SU-DHL-6 (cell line): ENCODE measurements at regions not wholly inside any gene's neighbourhood (a gene's known extent, or its start where the extent isn't known, plus 50 kb on each side); places are given as distances from the start of the nearest gene placed in this dataset.
"Not testable (repeated sequence)": the region's sequence is repeated elsewhere in the genome, so short reads cannot be mapped to it uniquely, and the experiment has no call there.

Experiments used
- H2AFZ ChIP-seq: fragments of 200-600 bp; sonication (generic); 2 replicates; pipeline ENCODE4 v1.6.1; 2014; ENCODE audit warnings: low read depth, mild to moderate bottlenecking, moderate library complexity, mixed read lengths, antibody characterized with exemption, low read length; ENCODE audit not compliant: severe bottlenecking
- H3F3A ChIP-seq: fragments of 200-600 bp; shearing (Covaris generic); 2 replicates; pipeline ENCODE4 v1.6.0; 2016; ENCODE audit warnings: antibody characterized with exemption, mild to moderate bottlenecking; ENCODE audit not compliant: insufficient read depth
- H3K27ac ChIP-seq: fragments of 200-600 bp; sonication (generic); 2 replicates; pipeline ENCODE4 v1.5.1; 2016; ENCODE audit warnings: low read depth, mild to moderate bottlenecking, low read length, moderate library complexity, mixed read lengths
- H3K27me3 ChIP-seq: fragments of 200-600 bp; sonication (generic), shearing (Covaris generic); 2 replicates; pipeline ENCODE4 v1.6.0; 2014; ENCODE audit warnings: mild to moderate bottlenecking, low read length
- H3K36me3 ChIP-seq: fragments of 200-600 bp; sonication (generic); 2 replicates; pipeline ENCODE4 v1.6.1; 2014; ENCODE audit warnings: mild to moderate bottlenecking, low read length, mixed read lengths
- H3K4me2 ChIP-seq: fragments of 300-600, 200-600 bp; shearing (Covaris generic), sonication (generic); 2 replicates; pipeline ENCODE4 v1.6.0; 2014; ENCODE audit warnings: low read length, low read depth, mild to moderate bottlenecking; ENCODE audit not compliant: poor library complexity, severe bottlenecking
- H3K4me3 ChIP-seq: fragments of 200-600 bp; sonication (generic); 2 replicates; pipeline ENCODE4 v1.5.1; 2014; ENCODE audit warnings: antibody characterized with exemption, low read length, mild to moderate bottlenecking, mixed read lengths; ENCODE audit not compliant: insufficient read depth, poor library complexity, severe bottlenecking
- H3K79me2 ChIP-seq: fragments of 200-600 bp; sonication (generic); 2 replicates; pipeline ENCODE4 v1.6.1; 2014; ENCODE audit warnings: mild to moderate bottlenecking, low read length, moderate library complexity; ENCODE audit not compliant: insufficient read depth
- H3K9ac ChIP-seq: fragments of 200-600 bp; sonication (generic); 2 replicates; pipeline ENCODE4 v1.7.0; 2014; ENCODE audit warnings: mild to moderate bottlenecking, low read length
- H3K9me2 ChIP-seq: fragments of 200-600 bp; sonication (generic); replicated peaks from 2 replicates; pipeline ENCODE4 v1.6.1; 2014; ENCODE audit warnings: low read length; ENCODE audit not compliant: insufficient read depth
- H3K9me3 ChIP-seq: fragments of 200-600 bp; sonication (generic); 2 replicates; pipeline ENCODE4 v1.6.1; 2014; ENCODE audit warnings: low read length, mixed read lengths; ENCODE audit not compliant: insufficient read depth
- H4K20me1 ChIP-seq: fragments of 200-600 bp; sonication (generic); 2 replicates; pipeline ENCODE4 v1.6.1; 2014; ENCODE audit warnings: low read depth, mild to moderate bottlenecking, antibody characterized with exemption, low read length, moderate library complexity, mixed read lengths
- CTCF ChIP-seq: fragments of 200-600 bp; sonication (generic); IDR thresholded peaks from one replicate; pipeline ENCODE4 v1.5.1; 2017; ENCODE audit warnings: antibody characterized with exemption, mild to moderate bottlenecking, low read length, moderate library complexity; ENCODE audit not compliant: insufficient read depth, poor library complexity, severe bottlenecking
- EZH2phosphoT487 ChIP-seq: fragments of 200-600 bp; sonication (generic), shearing (Covaris generic); conservative IDR thresholded peaks from 2 replicates; pipeline ENCODE4 v1.6.1; 2018; ENCODE audit warnings: mild to moderate bottlenecking, antibody characterized with exemption, low read length, moderate library complexity, mixed read lengths

GRCh38 chr4:32932156-32932555, 2212.0 kb downstream of the PCDH7 start:
- no peaks in the 10 kb centered on the region for H3K36me3 ChIP-seq
- H3K4me2 ChIP-seq: no peak overlapping the region
- H3K9ac ChIP-seq: no peak overlapping the region
- no peak for TF ChIP-seq CTCF
- no peak for TF ChIP-seq EZH2phosphoT487
- no peaks in the 10 kb centered on the region for H3K27me3 ChIP-seq
- H2AFZ ChIP-seq: no peak overlapping the region
- no peaks in the 10 kb centered on the region for H3K79me2 ChIP-seq
- no peaks in the 10 kb centered on the region for H3K9me3 ChIP-seq
- no peaks in the 10 kb centered on the region for H3F3A ChIP-seq
- no peak overlapping the region for H3K27ac ChIP-seq
- no peaks in the 10 kb centered on the region for H4K20me1 ChIP-seq
- H3K4me3 ChIP-seq: no peak overlapping the region
- H3K9me2 ChIP-seq: no peaks in the 10 kb centered on the region

- not testable (repeated sequence) for H3K9me2 ChIP-seq, H3K9me3 ChIP-seq, H3K36me3 ChIP-seq, H4K20me1 ChIP-seq, H3K9ac ChIP-seq, H3K4me3 ChIP-seq, H3K27me3 ChIP-seq, H3K79me2 ChIP-seq, H3F3A ChIP-seq, H3K4me2 ChIP-seq, H3K27ac ChIP-seq, H2AFZ ChIP-seq
Measured at GRCh38 chr4:32939222-32939621, 2219.1 kb downstream of the PCDH7 start.

GRCh38 chr4:32950866-32951265, 2230.7 kb downstream of the PCDH7 start:
- Histone ChIP-seq H3K9me3 (no peaks in the 10 kb centered on the region), H3K4me3 (no peak overlapping the region), H3K36me3 (no peaks in the 10 kb centered on the region), H3K9ac (no peak overlapping the region), H3K4me2 (no peak overlapping the region), H3K27ac (no peak overlapping the region), H2AFZ (no peak overlapping the region), H3F3A (no peaks in the 10 kb centered on the region), H4K20me1 (no peaks in the 10 kb centered on the region), H3K9me2 (no peaks in the 10 kb centered on the region), H3K79me2 (no peaks in the 10 kb centered on the region), H3K27me3 (no peaks in the 10 kb centered on the region)
- TF ChIP-seq EZH2phosphoT487: no peak
- no peak for TF ChIP-seq CTCF

- H3K27ac ChIP-seq: no peak overlapping the region
- H2AFZ ChIP-seq: peak overlapping the region; percentile 41
- no peak overlapping the region for H3K9ac ChIP-seq
- no peak overlapping the region for H3K4me2 ChIP-seq
- H3K4me3 ChIP-seq: no peak overlapping the region
- no peaks in the 10 kb centered on the region for H4K20me1 ChIP-seq
- no peaks in the 10 kb centered on the region for H3F3A ChIP-seq
- H3K9me3 ChIP-seq: no peaks in the 10 kb centered on the region
- TF ChIP-seq EZH2phosphoT487: no peak
- TF ChIP-seq CTCF: no peak
- no peaks in the 10 kb centered on the region for H3K27me3 ChIP-seq
- H3K9me2 ChIP-seq: no peaks in the 10 kb centered on the region
- no peaks in the 10 kb centered on the region for H3K36me3 ChIP-seq
- no peaks in the 10 kb centered on the region for H3K79me2 ChIP-seq
Measured at GRCh38 chr4:32958586-32958985, 2238.4 kb downstream of the PCDH7 start.
